GM12873 (cell line): ENCODE measurements at regions not wholly inside any gene's neighbourhood (a gene's known extent, or its start where the extent isn't known, plus 50 kb on each side); places are given as distances from the start of the nearest gene placed in this dataset.

Experiments
- TF ChIP-seq, protein P1 (sequence below): IDR thresholded peaks from 2 replicates; pipeline ENCODE4 v1.5.1; 2012; ENCODE audit warnings: low read depth, mild to moderate bottlenecking, moderate library complexity, low read length, control low read depth; ENCODE audit not compliant: insufficient read depth; ENCODE audit errors: missing control alignments

GRCh38 chr4:188423039-188423438 lies 283.8 kb downstream of the TRIML1 start:
- TF ChIP-seq, protein P1, sequence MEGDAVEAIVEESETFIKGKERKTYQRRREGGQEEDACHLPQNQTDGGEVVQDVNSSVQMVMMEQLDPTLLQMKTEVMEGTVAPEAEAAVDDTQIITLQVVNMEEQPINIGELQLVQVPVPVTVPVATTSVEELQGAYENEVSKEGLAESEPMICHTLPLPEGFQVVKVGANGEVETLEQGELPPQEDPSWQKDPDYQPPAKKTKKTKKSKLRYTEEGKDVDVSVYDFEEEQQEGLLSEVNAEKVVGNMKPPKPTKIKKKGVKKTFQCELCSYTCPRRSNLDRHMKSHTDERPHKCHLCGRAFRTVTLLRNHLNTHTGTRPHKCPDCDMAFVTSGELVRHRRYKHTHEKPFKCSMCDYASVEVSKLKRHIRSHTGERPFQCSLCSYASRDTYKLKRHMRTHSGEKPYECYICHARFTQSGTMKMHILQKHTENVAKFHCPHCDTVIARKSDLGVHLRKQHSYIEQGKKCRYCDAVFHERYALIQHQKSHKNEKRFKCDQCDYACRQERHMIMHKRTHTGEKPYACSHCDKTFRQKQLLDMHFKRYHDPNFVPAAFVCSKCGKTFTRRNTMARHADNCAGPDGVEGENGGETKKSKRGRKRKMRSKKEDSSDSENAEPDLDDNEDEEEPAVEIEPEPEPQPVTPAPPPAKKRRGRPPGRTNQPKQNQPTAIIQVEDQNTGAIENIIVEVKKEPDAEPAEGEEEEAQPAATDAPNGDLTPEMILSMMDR = no peak

DNA sequence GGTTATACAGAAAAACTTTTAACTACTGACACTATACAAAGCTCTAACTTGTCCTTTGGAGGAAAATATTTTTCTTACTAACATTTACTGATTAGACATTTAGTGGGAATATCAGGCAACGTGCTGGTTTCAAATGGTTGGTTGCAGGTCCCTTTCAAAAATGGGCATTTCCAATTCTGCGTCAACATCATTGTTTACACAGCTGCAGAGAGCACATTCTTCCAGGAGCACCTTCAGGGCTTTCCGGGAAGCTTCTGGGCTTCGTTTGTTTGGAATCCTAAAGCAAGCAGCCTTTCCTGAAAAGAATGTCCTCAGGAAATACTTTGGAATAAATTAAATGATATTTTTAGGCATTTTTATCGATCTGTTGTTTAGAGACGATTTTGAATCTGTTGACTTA lies 289.7 kb downstream of the TRIML1 start:
- TF ChIP-seq, protein P1 = no peak

GRCh38 chr4:188429965-188430364 lies 290.7 kb downstream of the TRIML1 start:
- TF ChIP-seq, protein P1 = no peak

GRCh38 chr4:188430384-188430783 lies 291.1 kb downstream of the TRIML1 start:
- TF ChIP-seq, protein P1 = no peak

- TF ChIP-seq, protein P1 = no peak
These were observed 293.1 kb downstream of the TRIML1 start for GRCh38 chr4:188432328-188432727.

DNA sequence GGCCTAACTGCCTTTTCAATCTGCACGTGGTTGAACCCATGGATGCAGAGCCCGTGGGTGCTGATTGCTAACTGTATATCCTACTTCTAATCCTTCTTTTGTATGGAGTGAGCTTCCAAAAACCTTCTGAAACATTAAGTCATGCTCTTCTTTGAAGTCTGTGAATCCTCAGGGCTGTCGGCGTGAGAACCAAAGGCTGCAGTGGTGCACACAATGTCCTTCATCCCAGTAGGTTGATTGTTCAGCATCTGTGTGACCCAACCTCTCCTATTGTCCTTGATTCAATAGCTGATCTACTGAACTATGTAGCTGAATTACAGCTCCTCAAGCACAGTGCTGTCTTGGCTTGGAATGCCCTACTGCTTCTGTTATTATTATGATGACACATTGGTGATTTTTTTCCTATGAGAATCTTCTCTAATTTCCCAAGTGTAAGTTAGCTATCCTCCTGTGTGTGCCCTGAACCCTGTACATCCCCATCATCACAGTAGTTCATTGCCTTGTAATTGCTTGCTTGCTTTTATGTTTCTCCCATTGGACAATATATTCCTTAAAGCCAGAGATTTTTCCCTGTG lies 294.6 kb downstream of the TRIML1 start:
- TF ChIP-seq, protein P1 = no peak

DNA sequence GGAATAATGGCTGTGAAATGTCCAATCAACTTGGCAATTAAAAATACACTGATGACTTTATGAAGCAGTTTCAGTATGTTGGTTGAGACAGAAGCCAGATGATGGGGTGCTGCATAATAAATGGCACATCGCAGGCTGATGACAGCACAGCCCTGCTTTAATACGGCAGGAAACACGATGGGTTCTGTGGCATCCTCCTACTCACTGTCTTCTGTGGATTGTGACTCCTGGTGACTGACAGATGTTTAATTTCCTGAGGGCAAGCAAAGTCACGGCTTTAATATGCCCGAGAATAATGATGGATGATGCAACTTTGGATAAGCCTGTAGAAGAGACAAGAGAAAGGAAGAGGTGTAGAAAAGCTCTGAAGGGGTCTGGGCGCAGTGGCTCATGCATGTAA lies 295.4 kb downstream of the TRIML1 start:
- TF ChIP-seq, protein P1 = no peak
